HG02840 (cell line): ENCODE measurements at regions not wholly inside any gene's neighbourhood (a gene's known extent, or its start where the extent isn't known, plus 50 kb on each side); places are given as distances from the start of the nearest gene placed in this dataset.

Experiments
- ATAC-seq: cut with Tn5 transposase; IDR thresholded peaks from one replicate; pipeline ENCODE4 v1.9.1; 2021; ENCODE audit warnings: mild to moderate bottlenecking, moderate library complexity, moderate number of reproducible peaks; ENCODE audit not compliant: unreplicated experiment, low FRiP score

DNA sequence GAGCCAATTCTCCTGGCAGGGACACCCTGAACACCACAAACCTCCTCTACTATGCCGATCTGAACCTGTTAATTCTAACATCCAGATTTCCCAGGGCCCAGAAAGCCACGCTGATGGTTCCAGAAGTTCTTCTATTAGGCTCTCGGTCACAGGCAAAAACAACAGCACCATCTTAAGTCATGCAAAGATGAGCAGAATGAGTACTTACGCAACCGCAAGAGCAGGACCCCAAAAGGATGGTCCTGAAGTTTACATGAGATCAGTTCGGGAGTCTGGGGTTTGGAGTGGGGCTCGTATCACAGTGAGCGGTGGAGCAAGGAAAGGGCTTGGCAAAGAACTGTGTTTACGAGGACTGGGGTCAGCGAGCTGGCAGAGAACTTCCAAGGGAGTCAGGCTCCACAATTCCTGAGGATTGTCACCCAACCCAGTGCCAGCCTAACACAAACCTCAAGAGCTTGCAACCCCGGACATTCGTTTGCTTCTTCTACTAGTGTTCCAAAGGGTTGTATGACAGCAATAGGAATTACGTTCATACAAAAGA, 532.6 kb downstream of the TNS3 start:
- ATAC-seq: no peak

DNA sequence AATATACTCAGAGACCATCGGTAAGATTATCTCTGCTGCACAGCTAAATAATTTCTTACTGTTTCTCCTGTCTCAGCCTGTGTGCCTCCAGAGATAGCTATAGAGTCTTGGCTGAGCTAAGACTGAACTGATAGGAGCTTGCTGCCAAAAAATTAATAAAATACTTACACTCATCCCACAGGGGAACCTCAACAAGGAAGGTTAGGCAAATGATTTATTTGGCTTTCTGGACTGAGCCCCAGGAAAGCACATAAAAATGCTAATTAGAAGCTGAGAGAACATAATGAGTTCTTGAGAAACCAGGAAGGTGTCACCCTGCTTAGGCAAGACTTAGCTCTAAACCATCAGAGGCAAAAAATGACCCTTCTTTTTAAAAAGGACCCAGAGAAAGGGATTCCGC, 534.5 kb downstream of the TNS3 start:
- ATAC-seq: no peak

DNA sequence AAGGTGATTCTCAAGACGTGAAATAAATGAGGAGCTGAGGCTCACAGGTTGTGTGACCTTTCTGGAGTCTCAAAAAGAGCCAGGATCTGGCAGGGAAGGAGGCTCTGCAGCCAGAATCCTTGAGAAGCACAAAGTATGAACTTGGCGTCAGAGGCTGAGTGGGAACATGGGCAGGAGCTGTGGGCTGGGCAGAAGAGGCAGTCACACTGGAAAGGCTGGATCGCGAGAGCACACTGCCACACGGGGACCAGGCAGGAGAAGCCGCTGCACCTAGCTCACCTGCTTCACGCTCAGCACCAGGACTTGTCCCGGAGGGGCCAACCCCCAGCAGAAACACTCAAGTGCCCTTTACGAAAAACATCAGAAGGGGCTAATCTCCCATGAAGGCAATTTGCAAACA, 535.0 kb downstream of the TNS3 start:
- no peak for ATAC-seq

DNA sequence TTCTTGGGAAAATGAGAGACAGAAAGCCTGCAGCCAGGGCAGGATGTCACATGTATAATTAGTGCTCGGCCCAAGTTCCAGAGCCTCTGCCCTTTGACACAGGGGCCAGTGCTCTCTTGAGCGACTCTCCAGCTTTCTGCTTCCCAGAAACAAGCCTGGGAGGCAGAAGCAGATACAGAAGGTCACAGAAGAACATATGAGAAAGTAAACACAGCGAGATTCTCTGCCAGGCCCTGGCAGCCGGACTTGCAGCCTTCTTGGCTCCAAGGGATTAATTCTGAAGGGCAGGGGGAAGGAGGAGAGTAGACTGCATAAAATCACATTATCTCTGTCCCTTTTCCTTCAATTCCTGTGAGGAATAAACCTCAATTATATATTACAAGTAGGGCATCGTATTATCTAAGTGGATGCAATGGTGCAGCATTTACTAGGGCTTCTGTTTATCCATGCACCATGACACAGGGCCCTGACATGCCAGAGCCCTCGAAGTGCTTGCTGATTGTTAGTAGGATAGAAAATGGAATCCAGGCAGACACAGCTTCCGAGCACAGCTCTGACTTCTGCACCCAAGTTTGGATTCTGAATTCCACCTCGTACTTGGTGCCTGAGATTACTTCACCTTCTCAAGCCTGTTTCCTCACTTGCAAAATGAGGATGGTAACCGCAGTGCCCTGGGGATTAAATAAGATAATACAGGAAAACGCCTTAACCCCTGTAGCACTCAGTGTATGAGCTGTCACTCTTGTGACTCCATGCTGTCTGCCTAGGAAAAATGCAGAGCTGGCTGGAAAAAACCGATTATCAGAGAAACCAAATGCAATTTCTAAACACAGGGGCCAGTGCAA, 536.5 kb downstream of the TNS3 start:
- ATAC-seq: no peak

DNA sequence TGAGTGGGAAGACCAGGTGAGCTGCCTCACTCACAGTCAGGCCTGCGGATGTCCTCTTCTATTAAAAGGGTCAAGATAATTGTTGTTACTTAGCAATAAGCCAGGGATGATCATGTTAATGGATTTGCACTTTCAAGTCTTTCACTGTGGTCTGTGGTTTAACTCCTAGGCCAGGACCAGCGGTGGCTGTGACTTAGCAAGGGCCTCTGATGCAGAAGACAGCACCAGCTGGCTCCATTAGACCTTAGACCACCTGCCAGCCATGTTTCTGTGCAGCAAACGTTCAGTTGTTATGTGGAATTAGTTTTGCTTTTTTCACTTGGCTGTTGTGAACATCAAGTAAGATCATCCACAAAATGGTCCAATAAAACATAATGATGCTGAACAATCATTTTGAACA, 537.3 kb downstream of the TNS3 start:
- ATAC-seq: no peak

DNA sequence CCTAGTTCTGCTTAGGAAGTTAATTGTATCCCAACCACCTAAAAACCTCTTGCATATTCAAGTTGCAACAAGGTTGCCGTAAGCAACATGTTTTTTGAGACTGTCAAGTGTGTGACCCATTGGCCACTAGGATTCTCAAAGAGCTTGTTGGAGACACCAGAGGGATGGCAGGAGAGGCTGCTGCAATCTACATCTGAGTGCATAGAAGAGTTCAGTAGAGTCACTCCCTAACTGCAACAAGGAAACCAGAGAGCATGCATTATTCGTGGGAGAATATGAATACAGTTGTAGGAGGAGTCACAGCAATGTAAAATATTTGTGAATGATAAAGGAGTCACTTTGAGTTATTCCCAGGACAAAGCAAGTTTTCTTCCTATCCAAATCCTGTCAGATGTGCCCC, 538.6 kb downstream of the TNS3 start:
- no peak for ATAC-seq

DNA sequence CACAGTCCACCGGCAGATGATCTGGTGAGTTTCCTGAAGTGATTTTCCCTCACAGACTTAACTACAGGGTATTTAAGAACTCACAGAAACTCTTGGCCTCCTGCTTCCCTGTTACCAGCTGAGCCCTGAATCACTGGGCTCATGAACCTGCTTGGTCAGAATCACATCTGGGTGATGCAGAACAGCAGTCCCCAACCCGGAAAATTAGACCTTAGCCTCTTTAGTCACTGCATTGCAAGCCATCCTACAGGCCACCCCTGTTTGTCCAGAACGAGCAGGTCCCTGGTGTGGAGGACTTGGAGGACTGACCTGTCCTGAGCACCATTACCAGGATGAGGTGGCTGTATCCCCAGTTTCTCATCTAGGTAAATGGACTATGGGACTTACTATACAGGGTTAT, 539.2 kb downstream of the TNS3 start:
- ATAC-seq: no peak

DNA sequence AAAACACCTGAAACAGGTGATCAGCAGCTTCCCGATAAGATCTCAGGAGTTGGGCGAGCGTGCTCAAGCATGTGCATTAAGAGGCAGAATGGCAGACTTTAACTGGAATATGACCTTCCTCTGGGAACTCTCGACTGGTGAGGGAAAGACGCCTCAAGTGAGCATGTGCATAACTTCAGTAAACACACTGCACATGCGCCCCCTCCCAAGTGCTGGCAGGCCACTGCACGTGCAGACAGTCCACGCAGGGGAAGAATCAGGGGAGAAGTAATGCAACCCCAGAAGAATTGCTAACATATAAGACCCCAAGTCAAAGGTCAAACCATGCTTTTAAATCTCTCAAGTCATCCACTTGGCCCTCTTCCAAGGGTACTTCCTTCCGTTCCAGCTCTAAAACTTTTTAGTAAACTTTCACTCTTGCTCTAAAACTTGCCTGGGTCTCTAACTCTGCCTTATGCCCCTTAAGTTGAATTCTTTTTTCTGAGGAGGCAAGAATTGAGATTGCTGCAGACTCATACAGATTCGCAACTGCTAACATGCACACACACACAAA, 541.0 kb downstream of the TNS3 start:
- no peak for ATAC-seq

DNA sequence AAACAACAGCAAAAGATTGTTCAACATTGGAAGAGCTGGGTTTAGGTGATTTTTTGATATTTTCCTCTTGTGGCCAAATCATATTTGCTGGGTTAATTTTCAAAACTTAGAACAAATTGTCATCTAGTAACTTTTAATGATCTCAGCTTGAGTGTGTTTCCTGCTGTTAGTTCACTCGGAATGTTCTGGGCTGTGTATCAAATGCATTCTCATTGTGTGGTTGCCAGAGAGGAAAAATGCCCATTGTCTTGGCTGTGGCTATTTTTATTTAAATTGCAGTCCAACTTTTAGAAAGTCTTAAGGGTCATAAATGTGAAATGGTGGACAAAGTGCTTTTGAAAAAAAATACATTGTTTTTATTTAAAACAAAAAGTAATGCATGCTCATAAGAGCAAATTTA, 542.0 kb downstream of the TNS3 start:
- no peak for ATAC-seq

DNA sequence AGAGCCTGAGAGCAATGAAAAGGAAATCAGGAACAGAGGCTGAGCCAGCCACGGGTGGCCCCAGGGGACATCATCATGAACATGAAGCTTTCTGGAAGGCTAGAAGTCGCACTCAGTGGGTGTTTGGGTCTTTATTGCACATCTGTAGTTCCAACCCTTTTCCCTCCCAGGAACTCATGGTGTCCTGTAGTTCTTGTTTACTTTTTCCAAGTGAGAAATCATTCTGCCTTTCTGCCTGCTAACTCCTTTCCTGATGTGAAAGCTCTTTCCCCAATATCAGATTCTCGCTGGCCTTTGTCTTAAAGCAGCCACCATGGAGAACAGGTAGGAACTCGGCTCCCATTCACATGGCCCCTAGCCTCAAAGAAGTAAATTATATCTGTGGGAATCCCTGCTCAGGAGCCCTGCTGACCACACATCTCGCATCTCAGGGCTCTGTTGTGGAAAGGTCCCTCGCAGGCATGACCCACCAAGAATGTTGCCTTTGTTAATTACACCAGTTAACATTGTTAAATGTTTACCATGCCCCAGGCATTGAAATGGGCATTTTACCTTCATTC, 542.7 kb downstream of the TNS3 start:
- ATAC-seq: no peak

DNA sequence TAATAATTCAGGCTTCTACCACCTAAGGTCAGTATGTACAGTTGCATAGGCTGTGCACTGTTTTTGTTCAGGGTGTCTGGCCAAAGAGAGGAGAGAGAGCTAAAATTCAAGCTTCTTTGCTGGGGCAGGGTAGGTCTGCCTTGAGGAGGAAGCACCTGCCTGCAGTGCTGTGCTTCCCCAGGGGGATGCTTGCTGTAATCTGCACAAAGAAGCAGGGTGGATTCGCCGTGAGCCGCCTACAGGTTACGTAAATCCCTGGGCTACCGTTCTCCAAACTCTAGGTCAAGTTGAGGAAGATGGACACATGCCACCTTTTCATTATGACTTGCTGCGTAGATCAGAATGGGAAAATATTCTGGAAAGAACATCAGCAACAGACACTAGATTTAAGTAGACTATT, 543.3 kb downstream of the TNS3 start:
- ATAC-seq: no peak

DNA sequence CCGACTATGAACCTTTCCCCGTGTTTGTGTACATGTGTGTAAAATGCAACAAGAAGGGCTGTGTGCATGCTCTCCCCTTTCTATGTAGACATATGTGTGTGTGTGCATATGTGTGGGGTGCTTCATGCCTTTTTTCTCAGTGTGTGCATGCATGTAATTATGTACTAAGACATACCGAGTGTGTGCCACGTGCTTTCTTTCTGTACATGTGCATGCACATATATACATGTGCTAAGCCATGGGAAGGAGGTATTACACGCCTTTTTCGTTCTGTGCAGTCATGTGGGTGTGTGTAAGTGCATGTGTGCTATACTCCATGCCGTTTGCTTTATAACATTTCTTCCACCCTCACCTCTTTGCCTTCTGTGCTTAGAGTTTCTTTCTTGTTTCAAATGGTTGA, 544.3 kb downstream of the TNS3 start:
- no peak for ATAC-seq

DNA sequence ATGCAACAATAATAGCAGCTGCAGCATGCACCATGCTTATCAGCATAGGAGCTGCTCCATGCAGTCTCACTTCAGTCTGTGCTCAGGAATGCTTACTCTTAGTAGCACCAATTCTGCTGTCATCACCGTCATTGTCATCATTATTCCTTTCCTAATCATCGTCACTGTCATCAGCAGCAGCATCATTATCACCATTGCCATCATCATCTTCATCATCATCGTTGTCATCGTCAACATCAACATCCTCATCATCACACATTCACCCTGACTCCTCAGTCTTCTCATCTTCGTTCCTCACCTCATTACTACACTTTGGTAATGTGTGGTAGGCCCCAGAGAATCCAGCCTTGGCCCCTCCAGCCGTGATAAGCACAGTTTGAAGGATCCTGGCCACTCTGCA, 545.0 kb downstream of the TNS3 start:
- no peak for ATAC-seq

DNA sequence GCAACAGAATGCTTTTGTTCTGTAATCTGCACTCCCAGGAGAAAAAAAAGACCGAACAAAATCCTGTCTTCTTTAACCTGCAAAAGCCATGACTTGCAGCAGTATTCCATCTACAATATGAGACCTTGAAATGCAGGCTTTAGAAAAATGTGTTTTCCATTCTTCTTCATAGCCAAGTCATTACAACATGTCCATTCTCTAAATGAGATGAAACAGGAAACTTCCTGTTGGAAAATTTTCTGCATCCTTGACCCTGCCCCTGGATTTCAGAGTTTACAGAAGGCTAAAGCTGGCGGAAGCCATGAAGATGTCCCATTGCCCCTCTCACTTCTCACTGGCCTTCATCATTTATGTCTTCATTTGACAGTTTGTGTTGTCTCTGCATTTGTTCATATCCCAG, 546.4 kb downstream of the TNS3 start:
- no peak for ATAC-seq

DNA sequence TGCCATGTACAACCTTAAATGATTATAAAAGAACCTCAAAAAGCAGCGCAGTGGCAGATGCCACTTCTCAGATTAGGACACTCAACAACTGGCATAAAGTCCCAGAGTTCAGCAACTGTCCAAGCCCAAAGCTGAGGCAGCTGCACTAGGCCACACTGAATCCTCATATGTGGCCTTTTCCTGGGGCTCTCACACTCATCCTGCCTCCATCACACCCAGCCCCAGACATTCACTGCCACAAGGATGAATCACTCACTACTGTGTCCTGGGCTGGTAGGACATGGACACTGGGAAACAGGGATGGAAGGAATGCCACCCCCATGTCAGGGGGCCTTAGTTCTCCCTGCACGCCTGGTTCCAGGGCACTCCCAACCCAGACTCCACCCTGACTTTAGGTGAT, 547.7 kb downstream of the TNS3 start:
- ATAC-seq: no peak

DNA sequence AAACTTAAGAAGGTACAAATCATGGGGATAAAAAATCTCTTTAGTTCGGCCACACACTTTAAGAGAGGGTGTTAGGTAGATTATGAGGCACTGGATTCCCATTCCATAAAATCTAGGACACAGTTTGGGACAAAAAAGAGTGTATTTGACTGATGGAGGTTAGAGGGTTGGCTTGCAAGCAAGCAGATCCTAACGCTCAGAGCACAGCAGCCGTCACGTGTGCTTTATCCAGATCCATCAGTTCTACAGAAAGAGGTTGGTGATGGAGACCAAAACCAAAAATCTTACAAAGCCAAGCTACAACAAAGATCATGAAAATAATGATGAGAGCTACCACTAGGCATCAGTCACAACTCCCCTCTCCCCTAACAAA, 549.4 kb downstream of the TNS3 start:
- no peak for ATAC-seq

DNA sequence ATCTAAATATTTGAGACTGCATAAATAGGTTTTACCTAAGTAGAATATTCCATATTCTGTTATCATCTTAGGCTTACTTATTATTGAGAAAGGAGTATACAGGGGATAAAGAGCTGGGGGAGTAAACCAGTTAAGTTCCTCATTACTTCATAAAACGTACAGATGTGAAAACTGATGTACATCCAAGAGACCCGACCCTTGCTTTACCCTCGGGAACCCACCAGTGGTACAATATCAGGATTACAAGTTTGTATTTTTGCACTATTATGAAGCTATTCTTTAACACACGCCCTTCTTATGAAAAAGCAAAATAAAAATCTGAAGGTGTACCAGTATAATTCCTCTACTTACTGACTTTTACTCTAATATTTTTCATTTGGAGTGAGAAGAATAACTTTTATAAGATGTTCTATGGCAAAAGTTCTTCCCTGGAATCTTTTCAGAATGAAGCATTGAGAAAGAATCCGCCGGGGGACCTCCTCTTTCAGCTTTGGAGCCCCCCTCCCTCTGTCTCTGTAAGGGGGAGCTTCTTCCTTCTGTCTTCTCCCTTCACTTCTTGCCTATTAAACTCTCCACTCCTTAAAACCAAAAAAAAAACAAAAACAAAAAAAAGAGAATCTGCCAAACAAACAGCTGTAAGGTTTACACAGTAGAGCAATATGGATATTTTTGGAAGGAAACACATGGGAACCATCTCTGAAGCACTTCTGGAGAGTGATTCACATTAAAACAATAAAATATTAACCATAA, 550.0 kb downstream of the TNS3 start:
- ATAC-seq: no peak

DNA sequence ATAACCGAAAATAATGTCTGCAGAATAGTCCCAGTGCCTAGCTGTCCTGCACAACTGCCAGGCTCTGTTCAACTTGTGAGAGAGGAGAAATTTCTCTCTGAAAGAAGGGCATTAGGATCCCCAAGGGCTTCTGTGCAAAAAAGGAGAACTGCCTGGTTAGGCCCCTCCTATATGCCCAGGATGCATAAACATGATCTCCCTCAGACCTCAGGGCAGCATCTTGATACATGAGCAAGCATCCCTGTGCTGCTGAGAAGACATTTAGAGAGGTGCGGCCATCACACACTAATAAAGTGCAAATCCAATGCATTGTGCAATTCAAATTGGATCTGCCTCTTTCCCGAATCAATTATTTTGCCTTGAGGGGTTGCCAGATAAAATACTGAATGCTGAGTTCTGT, 553.6 kb downstream of the TNS3 start:
- ATAC-seq: no peak

DNA sequence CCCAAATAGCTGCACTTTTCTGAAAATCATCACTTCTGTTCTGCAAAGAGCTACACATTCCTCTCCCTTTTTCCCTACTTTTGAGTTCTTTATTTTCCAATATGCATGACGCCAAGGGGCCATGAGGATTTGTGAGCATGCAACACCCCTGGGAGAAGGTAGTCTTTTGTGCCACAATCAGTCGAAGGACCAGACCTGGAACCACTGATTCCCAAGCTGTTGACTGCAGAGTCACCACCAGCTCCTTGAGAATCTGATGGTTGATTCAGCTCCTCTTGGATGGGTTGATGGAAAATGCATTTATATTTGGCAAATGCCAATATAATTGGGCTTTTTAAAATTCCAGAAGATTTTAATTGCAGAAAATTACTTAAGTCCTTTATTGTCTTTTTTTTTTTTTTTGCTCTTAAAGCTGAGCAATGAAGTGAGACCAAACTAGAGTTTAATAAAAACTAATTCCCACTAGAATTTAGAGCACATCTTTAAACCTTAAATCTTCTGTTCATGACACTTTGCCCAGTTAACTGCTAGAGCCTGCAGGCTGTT, 554.1 kb downstream of the TNS3 start:
- ATAC-seq: no peak

DNA sequence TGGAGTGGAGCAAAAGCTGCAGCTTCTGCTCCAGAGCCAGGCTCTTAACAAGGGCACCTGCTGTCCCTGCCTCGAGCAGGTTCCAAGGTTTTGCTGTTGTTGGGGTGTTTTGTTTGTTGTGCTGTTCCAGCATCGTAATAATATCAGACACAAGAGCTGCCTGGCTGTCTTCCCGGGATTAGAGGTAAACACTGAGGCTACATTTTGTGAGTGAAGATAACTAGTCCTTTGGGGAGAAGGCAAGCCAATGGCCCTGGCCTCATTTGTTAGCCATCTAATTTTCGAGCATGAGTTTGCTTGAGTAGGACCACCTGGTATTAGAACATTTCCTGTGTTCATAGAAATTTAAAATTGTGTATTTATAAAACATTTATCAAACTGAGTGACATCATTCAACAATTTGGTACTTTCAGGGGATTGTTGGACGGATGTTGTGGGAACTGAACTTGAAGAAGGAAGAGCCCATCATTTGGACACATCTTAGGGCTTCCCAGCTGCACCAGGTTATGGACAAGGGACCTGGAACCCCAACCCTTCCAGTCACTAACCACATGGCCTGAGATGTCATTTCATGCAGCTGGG, 555.0 kb downstream of the TNS3 start:
- ATAC-seq: no peak

DNA sequence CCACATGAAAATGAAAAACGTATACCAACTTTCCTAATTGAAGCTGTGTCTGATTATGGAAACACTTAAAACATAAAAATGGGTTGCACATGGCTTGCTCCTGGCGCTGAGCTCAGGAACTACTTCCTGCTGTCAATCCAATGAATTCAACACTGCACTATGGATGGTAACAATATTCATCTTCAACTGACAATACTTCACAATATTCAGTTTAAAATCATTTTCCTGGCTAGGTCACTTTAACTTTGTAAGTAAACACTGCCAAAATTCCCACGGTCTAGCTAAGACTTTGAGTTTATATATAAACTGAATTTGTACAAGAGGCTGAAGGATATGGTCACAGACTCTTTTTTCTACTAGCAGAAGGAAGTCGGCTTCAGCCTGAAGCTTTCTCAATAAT, 556.9 kb downstream of the TNS3 start:
- no peak for ATAC-seq
